ENCODE measurements at regions not wholly inside any gene's neighbourhood (a gene's known extent, or its start where the extent isn't known, plus 50 kb on each side); places are given as distances from the start of the nearest gene placed in this dataset.

DNA sequence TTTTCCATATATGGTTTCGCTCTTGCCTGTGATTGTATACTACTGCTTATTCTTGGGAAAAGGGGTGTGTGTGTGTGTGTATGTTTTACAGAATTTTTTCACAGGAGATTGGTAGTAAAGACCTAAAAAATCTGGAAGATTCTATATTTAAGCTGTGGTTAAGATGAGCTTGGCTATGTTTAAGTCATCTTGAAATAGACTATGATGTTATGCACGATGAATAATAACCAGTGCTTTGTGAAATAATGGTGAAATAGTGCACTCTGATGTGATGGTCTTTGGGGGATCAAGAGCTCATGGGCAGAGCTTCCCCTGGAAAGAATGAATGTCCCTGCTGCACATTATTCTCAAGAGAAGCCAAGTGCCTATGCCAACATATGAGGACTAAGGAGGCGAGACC, 301.0 kb downstream of the ACTL7B start:
- no peak overlapping the region for H3K4me2 ChIP-seq (ENCODE audit: low read depth, low read length)
- 100% methylated on average over 1 of the region's 3 CpGs; no CpG with 5 or more reads in 1 of the 2 experiments for WGBS, 2 experiments (ENCODE audit: extremely low coverage in 2 of 2, insufficient read length in 1 of 2)
- intact Hi-C loops (cut with micrococcal nuclease) = loop anchor here (5.0 kb wide), 3 partner anchors 113 to 918 kb away; no protein-coding TSS in a partner anchor

More for the DNA sequence above, 301.0 kb downstream of the ACTL7B start:
- no peaks in the 10 kb centered on the region for H4K20me1 ChIP-seq (ENCODE audit: insufficient read depth, low read length)
- no peak overlapping the region for H2BK5ac ChIP-seq (ENCODE audit: low read depth, low read length, poor library complexity, severe bottlenecking)
- ChIA-PET POLR2A (ENCODE audit: unreplicated experiment) (no interaction called here), CTCF (interaction anchor here (0.6 to 1.4 kb wide), 3 partner anchors 11 to 138 kb away, joined by 3 to 5 read pairs (median 5); no protein-coding TSS in a partner anchor)
- no peak overlapping the region for H3K23ac ChIP-seq (ENCODE audit: low read depth, low read length)
- H4K91ac ChIP-seq (ENCODE audit: insufficient read depth, low read depth, low read length) = peak overlapping the region; percentile 16; the same call in 1 of the 2 replicates
- H4K5ac ChIP-seq (ENCODE audit: low read depth, low read length) = peak overlapping the region; percentile 45; the same call in 1 of the 2 replicates
- BruUV-seq (replicated peaks) = no TSS peak
- no peaks in the 10 kb centered on the region for H3K36me3 ChIP-seq (ENCODE audit: control insufficient read depth, insufficient read depth, low read length)
- H3K4ac ChIP-seq (ENCODE audit: low read depth, low read length) = 0 out of 2 replicates have a peak overlapping the region, but pooled peaks have one; percentile 17
- in situ Hi-C loops (cut with MboI; ENCODE audit: low sequenced_read_pairs) = loop anchor here (25.0 kb wide), 1 partner anchor 818 kb away; no protein-coding TSS in a partner anchor
- peak; percentile 23 for DNase-seq
- H3K14ac ChIP-seq (replicated peaks; ENCODE audit: low read depth, low read length) = no peak overlapping the region; the same call in 1 of the 2 replicates
- H3K9me3 ChIP-seq (ENCODE audit: control insufficient read depth, insufficient read depth, low read length) = no peaks in the 10 kb centered on the region
- H2AK5ac ChIP-seq (ENCODE audit: low read depth, low read length) = peak overlapping the region; percentile 50; the same call in 1 of the 2 replicates
- peaks cover 2% of the 10 kb centered on the region; the same call in 1 of the 2 replicates for H3K9me1 ChIP-seq (ENCODE audit: insufficient read depth, low read length)
- H2AK9ac ChIP-seq (replicated peaks; ENCODE audit: low read depth, low read length, poor library complexity) = no peak overlapping the region
- no peak overlapping the region for H4K8ac ChIP-seq (ENCODE audit: low read depth in 2 of 2, low read length in 2 of 2)
- H3K56ac ChIP-seq (ENCODE audit: extremely low read depth, insufficient read depth, low read length) = no peak overlapping the region
- H3K4me1 ChIP-seq (ENCODE audit: control insufficient read depth, insufficient read depth, low read length) = peaks cover 15% of the 10 kb centered on the region
- no peak overlapping the region; the same call in 2 of the 3 replicates for H2BK15ac ChIP-seq (ENCODE audit: low read depth, low read length)
- dilution Hi-C loops (cut with HindIII; ENCODE audit: low sequenced_read_pairs, unreplicated experiment) = no loop called here
- H3K27me3 ChIP-seq (ENCODE audit: control insufficient read depth, insufficient read depth, low read length) = no peaks in the 10 kb centered on the region
- H2AFZ ChIP-seq (replicated peaks; ENCODE audit: low read length, poor library complexity) = no peak overlapping the region
- no peak overlapping the region for H3K9ac ChIP-seq (ENCODE audit: low read depth, low read length)
- H2BK20ac ChIP-seq (ENCODE audit: low read depth, low read length) = 0 out of 2 replicates have a peak overlapping the region, but pooled peaks have one; percentile 3
- no peak overlapping the region for H3K27ac ChIP-seq (ENCODE audit: insufficient read depth, low read length)
- H3K18ac ChIP-seq (ENCODE audit: low read depth, low read length) = peak overlapping the region; percentile 11; the same call in 1 of the 2 replicates
- peak overlapping the region; percentile 41; the same call in 1 of the 2 replicates for H2BK120ac ChIP-seq (ENCODE audit: low read depth, low read length)
- H3K79me1 ChIP-seq (ENCODE audit: low read depth in 1 of 2, low read length in 2 of 2) = no peaks in the 10 kb centered on the region
- no peak overlapping the region for H3K4me3 ChIP-seq (ENCODE audit: insufficient read depth, low read depth, low read length)
- ATAC-seq (ENCODE audit: low read depth) = peak; percentile 25; the same call in 1 of the 2 replicates
- TF ChIP-seq, protein P1, sequence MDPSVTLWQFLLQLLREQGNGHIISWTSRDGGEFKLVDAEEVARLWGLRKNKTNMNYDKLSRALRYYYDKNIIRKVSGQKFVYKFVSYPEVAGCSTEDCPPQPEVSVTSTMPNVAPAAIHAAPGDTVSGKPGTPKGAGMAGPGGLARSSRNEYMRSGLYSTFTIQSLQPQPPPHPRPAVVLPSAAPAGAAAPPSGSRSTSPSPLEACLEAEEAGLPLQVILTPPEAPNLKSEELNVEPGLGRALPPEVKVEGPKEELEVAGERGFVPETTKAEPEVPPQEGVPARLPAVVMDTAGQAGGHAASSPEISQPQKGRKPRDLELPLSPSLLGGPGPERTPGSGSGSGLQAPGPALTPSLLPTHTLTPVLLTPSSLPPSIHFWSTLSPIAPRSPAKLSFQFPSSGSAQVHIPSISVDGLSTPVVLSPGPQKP (IDR thresholded peaks at IDR 0.05; ENCODE audit: borderline replicate concordance, low read depth, low read length) = no peak
